Stimulated activated naive CD4-positive, alpha-beta T cell treated with Interleukin-2 at 50 U/mL for 16 hours (primary cell): ENCODE measurements at regions not wholly inside any gene's neighbourhood (a gene's known extent, or its start where the extent isn't known, plus 50 kb on each side); places are given as distances from the start of the nearest gene placed in this dataset.

ENCODE experiments used
- DNase-seq: peaks from one replicate; lab custom pipeline; 2025; lab: John Stamatoyannopoulos, UW

DNA sequence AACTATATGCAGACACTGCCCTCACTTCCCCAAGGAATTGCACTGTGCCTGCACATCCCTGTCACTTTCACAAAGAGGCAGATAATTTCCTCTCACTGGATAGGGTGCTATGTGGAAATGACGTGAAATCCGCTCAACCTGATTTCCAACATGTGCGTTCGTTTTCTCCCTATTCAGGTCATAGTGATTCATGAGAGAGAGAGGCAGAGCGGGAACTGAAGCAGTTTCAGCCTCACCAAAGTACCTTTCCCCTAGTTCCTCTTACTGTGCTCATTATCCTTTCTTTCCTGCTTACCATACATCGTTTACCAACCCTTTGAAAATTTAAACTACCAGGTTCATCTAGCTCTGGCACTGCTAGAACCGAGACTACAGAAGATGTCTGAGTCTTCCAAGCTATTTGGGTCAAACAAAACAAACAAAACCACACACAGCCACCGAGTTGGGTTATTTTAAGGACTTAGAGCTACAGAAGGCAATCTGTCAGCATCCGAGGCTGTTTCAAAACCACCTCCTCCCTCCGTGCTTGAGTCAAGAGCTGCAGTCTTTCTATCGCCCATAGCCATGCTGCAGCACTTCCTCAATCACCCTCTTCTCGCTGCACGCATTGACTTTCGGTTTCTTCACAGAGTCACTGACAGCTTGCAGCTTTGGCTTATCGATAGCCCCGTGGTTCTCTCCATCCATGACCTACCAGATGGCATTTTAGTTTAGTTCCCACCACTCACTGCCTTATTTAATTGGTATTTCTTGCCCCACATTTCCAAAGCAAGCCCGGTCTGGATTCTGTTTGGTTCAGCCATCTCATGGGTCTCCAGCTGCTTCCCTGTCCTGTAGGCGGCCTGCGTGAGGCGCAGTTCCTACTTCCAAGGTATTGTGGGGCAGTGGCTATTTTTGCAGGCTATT is 1395.8 kb downstream of the EFNB2 start:
- DNase-seq, result peak; percentile 45

DNA sequence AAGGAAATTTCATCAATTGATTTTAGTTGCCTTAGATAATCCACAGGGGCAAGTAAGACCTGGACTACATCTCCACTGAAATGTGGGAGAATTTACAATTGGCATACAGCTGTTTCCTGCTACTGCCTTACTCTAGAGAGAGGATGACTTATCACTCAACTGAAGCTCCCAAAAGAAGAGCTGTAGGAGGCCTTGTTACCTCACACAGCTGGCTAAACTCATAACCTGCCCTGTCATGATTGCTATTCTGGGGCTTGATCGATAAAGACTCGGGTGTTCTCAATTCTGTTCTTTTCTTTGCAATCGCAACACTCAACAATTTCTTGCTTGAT is 1396.4 kb downstream of the EFNB2 start:
- no peak for DNase-seq

DNA sequence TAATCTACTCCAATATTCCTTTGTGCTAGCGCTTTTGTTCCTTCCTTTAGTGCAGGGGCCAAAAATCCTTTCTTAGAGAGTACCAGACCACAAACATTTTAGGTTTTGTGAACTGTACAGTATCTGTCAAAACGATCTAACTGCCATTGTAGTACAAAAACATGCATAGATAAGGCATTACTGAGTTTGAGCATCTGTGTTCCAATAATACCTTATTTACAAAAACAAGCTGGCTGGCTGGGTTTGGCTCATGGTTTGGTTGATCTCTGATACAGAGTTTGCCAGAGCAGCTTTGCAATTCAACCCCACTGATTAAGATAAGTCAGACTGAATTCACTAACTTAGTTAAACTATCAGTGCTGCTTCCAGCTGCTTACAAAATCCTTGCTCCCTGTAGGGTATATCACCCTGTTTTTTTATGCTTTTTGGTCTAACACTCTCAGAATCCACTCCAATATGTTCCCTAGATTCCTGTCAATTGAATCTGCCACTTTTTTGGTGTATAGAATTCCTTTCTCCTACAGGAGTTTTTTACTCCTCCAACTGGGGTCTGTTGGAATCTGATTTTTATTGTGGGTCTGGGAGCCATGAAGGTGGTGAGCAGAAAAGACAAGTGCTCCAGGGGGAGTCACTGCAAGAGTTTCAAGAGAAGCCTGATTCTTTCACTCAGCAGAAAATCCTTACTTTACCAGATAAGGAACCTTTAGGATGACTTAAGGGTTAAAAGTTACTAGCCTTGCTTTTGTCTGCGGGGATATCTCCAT is 1399.4 kb downstream of the EFNB2 start:
- no peak for DNase-seq

DNA sequence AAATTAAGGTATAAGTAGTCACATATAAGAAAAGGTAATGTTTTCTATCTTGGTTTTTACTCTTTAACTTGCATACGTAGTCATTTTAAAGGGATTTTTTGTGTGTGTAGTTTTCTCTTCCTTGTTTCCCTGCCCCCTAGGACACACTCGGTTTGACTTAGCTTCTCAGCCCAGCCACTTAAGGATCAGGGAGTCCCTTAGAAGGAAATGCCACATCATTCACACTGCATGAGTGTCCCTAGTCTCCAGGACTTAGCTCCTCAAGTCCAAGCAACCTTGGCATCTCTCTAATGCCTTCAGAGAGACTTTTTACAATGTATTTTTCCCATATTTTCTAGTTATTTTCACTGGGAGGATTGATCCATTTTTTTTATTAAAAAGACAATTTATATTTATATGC is 1407.7 kb downstream of the EFNB2 start:
- DNase-seq, result no peak

DNA sequence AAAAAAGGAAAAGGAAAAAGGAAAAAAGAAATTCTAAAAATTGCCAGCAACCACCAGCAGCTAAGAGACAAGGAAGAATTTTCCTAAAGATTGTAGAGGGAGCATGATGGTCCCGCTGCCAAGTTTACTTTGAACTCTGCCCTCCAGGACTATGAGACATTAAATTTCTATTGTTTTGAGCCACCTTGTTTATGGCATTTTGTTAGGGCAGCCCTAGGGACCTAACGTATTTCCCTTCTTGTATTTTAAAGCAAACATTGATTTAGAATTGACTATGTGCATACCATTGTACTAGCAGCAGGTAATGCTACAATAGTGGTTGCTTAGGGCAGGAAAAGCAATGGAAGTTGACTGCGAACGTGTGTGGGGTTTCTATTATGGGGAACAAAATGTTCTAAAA is 1414.2 kb downstream of the EFNB2 start:
- no peak for DNase-seq

DNA sequence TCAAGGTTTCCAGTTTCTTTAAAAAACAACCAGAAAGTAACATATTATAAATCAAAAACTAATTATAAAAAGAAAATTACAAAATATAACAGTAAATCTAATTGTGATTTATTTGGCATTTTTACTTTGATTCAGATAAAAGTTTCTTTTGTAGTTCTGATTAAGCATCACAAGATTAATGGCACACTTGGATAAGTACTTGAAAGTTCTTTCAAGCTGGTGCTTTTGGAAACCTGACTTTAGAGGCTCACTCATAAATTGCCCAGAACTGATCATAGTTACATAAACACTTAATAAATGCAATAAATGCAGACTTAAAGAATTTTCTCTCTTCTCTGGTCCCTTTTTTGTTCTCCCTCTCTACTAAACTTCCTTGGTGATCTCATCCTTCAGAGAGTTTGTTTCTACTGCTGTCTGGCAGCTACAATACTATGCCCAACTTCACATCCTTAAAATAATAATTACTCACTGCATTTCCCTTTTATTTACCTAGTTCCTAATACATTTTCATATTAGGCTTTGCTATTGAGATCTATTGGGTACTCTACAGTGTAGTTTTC is 1417.0 kb downstream of the EFNB2 start:
- no peak for DNase-seq

DNA sequence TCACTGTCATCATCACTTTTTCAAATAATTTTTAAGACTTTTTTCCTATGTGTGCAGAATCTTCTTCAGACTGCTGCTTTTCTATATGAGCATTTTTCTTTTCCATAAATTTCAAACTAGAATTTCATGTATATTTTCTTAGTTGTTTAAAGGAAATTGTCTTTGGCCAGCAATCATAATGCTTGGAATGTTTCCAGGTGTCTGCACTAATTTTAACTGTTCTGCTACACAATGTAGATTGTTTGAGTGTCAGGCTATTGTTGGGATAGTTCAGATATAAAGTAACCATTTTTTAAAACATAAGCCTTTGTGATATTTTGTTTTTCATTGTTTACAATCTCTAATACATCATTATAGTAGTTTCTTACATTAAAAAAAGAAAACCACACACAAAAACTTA is 1418.5 kb downstream of the EFNB2 start:
- DNase-seq, result no peak

DNA sequence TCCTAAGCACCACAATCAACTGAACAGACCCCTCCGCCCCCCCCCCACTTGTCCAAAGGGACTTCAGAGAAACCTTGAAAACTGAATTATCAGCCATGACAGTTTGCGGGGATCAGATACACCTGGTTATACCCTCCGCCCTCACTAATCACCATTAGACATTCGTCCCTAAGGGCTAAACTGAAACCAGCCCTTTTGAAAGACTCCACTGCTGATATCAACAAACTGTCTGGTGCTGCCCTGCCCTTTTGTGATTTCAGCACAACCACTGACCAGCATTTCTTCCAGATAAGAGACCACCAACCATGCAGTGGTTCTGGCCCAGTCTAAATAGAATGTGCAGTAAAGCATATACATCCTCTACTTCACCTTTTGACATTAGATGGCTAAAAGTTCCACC is 1422.9 kb downstream of the EFNB2 start:
- no peak for DNase-seq

DNA sequence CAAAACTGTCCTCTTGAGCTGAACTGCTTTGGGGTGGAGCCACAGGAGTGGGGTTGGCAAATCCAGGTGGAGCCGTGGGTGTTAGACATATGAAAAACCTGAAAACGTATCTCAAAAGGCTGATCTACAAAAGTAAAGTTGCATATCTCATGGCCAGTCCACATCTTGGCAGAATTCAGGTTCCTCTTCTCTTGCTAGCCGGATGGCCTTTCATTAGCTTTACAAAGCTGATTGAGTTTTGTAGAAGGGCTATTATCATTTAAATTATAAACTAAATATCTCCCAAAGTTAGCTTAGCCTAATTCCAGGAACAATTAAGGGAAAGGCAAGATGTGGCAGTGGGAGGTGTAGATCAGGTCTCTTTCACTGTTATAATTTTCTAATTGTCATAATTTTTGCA is 1427.7 kb downstream of the EFNB2 start:
- no peak for DNase-seq

DNA sequence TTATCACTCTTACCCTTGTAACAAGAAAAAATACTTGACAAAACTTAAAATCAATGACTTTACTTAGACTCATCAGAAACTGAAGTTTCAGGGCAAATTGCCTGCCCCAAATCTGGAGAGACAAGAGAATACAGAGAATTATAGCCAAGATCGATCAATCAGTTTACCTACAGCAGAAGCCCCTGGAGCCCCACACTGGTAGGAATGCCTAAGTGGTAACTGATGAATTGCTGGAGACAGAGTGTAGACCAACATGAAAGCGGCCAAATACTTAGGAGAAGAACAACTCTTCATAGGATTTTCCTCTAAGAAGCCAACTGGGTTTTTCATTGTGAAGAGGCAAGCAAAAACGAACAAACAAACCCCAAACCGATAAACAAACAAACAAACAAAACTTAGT is 1430.0 kb downstream of the EFNB2 start:
- DNase-seq, result no peak

DNA sequence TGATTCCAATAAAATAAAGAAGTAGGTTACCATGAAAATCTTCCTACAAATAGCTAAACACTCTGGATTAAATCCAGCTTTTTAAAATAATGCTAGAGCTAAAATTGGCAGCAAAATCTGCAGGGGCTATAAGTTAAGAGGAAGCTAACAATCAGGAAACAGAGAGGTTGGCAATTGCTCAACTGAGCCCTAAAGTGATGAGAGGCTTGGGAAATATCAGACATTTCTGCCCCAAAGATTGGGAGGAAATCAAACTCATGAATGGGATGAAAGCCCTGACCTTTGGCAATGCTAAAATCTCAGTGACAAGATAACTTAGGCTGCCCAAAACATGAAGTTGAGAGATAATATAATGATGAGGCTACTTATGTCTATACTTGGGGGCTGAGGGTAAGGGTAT is 1437.9 kb downstream of the EFNB2 start:
- DNase-seq, result no peak

DNA sequence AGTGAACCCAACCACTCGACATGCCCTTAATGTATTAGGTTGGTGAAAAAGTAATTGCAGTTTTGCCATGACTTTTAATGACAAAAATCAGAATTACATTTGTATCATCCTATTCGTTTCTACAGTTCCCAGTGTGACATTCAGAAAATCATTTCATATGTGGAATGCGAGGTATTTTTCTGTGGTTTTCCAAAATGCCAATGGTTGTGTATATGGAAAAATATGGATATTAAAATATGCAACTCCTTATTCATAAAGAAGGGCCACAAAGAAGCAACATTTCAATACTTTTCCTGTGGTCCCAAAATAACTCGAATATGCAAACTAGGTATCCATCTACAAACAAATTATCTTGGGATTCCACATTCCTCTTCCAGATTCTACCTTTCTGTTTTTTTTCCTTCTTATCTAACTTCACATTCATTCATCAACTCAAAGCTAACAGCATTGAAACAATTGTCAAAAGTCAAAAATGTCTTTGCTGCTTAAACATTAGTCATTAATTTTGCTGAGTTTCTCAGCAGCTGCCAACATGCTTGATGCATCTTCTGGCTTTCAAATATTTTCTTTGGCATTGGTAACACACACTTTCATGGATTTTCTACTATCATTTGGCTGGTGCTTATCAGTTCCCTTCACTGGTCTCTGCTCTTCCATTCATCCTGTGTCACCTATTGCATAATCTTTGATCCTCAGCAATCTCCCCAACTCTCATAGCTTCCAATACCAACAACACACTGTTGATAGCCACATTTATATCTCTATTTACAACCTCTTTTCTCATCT is 1445.4 kb downstream of the EFNB2 start:
- DNase-seq, result no peak

DNA sequence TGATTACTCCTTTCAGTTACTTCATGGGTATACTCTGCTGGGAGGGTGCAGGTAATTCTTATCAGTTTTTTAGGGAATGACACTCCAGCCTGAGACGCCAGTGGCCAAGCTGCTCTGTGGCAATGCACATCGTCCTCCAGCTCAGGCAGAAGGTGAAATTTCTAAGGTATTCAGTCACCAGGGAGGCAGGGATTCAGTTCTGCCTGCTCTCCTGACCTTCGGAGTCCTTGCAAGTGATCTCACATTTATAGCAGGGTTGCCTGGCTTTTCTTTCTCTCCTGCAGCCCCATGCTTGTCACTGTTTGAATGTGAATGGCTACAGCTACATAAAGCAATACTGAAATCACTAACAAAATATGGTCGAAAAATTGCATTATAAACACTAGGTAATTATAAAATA is 1447.5 kb downstream of the EFNB2 start:
- no peak for DNase-seq

DNA sequence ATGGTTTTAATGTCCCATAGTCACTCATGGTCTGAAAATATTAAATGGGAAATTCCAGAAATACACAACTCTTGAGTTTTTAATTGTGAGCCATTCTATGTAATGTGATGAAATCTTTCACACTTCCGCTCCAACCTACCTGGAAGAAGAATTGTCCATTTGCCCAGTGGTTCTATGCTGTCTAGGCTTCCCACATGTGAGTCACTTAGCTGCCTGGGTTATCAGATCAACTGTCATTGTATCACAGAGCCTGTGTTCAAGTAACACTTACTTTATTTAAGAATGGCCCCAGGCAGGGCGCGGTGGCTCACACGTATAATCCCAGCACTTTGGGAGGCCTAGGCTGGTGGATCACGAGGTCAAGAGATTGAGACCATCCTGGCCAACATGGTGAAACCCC is 1450.5 kb downstream of the EFNB2 start:
- DNase-seq, result no peak

DNA sequence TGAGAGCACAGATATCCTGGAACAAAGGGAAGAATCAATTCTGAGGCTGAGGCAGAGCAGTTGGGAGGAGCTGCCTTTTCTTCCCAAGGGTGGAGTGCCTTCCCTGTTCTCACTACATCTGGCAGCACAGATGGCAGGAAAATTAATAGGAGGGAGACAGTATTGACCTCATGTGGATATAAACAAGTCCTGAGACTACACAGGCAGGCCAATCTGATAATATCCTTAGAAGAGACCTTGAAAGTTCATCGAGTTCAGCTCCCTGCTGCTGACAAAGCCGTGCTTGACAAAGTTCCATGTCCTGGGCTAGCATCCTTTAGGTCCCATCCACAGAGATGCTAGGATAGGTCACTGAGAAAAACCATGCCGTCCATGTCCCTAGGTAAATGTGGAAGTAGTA is 1451.5 kb downstream of the EFNB2 start:
- no peak for DNase-seq

DNA sequence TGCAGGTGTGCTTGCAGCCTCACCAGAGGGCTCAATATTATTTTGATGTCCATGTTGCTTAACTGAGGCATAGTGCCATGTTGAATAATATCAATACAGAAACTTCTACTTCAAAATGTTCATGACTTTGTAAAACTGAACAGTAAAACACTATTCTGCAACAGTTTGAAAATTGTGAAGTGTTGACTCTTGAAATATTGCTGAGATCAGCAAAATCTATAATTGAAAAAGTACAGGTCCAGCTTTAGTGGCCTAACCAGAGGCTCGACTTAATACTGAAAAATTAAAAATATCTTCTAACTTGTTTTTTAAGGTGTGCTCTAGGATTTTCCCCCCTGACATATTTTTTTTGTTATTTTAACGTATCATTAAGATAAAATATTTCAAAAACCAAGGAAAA is 1460.7 kb downstream of the EFNB2 start:
- no peak for DNase-seq

DNA sequence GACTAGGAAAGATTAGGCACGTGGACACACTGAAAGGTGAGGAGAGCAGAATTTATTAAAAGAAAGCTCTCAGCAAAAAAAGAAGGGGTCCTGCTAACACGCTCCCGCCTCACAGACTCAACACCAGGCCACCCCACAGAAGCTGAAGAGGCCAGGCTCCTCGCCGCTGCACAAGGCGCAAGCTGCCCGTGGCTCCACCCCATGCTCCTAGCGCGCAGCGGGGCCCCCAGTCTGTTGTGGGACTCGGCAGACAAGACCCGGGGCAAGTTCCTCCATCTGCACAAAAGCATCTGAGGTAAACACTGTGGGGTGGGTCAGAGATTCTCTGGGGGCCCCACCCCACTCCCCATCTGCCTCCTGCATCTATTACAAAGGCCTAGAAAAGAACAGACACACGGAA is 1462.4 kb downstream of the EFNB2 start:
- DNase-seq, result no peak

DNA sequence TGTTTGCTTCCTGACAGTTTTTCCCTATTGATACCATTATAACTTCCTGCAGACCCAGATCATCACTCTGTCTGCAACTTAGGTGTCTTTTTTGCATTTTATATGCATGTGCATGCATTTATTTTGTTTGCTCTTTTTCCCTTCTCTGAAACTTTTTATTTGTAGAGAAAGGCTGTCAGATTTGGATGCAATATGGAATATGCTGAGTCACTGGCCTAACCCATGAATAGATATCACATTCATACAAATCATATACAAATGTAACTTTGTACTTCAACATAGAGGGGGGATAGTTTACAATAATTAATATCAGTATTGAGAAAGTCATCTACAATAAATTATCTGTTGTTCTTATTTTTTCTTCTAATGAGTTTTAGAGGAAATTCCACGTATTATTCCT is 1465.0 kb downstream of the EFNB2 start:
- DNase-seq, result no peak

DNA sequence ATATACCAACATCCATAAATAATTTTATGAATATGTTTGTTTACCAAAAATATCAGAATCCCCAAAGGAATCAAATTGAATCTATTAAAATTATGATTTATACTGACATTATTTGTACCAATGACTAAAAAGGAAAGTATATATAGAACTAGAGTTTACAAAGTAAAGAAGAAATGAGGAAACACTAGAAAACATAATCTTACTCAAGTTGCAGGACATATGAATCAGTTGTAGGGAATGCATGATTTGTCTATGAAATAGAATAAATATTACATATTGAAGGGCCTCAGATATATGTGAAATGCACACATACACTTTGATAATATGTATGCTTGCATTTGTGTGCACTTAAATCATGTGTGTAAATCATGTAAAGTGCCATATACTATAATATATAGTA is 1466.4 kb downstream of the EFNB2 start:
- DNase-seq, result no peak

DNA sequence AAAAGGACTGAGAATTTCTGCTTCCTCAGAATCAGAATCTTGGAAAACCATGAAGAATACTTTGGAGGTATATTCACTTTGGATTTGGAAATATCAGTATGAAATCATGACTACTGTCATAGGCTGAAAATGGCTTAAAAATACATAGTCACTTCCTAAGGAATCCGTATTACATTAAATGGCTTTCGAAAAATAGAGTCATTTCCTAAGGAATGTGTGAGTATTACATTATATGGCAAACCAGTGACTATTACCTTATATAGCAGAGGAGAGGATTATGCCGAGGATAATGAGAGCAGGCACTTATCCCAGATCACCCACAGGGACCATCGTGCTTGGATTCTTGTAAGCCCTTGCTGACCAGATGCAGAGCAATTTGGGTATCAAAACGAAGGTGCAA is 1471.8 kb downstream of the EFNB2 start:
- no peak for DNase-seq

DNA sequence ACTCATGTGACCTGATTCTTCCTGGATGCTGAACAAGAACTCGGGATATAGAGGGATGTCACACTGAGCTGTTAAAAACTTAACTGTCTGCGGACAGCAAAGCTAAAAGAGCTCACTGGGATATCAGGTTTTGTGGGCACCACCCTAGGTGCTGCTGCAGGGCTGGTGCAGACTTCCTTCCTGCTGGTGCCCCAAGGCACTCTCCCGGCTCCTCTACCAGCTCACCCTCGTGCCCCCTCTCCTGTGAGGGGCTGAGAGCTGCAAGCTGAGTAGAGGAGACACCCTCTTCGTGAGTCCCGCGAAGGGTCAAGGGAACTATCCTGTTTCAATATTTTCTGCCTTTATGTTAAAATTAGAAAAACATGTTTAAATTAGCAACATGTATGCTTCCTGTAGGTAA is 1475.7 kb downstream of the EFNB2 start:
- DNase-seq, result no peak

DNA sequence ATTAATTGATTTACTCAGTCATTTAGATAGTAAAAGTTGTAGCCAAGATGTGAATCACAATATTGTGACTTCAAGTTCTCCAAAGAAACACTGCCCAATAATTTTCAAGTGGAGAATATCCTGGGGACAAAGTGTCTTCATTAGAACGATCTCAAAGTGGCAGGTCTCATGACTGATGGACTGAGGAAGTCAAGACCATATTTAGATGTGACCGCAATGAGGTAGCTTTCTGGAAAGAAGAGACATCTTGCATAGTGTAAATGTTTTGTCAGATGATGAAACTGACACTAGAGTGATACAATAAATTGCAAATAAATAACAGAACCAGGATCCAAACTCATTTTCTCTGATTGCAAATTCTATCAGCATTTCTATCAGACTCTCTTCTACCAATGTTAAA is 1476.9 kb downstream of the EFNB2 start:
- no peak for DNase-seq

DNA sequence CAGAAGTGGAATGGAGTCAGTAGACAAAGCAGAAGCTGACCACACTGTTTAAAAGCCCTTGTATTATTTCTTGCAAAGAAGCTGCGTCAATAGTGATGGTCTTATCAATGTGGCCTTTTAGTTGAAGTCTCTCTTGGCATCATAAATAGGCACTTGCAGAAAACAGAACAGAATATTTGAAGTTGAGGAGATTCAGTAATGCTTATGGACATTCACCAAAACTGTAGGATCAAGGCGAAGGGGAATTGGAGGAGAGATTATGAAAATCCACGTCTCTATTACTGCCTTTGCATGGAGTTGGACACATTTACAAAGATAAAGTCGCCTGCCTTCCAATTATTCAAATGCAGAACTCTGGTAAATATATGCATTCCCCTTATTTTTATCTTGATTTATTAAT is 1482.8 kb downstream of the EFNB2 start:
- no peak for DNase-seq
